K562 (cell line): ENCODE measurements at regions not wholly inside any gene's neighbourhood (a gene's known extent, or its start where the extent isn't known, plus 50 kb on each side); places are given as distances from the start of the nearest gene placed in this dataset.

ENCODE experiments used
- ATAC-seq: fragments of 200-7000 bp; cut with Tn5 transposase; 3 replicates; pipeline ENCODE4 v1.9.1; 2020; ENCODE audit warnings: moderate library complexity
- BruUV-seq: library from RNA; stranded (reverse); fragments of 400-500 nt; replicated peaks from 2 replicates; lab custom pipeline; 2021; lab: Mats Ljungman, UMichigan
- CTCF ChIA-PET: fragments of 300-600 bp; formaldehyde crosslinking; extraction: SDS; loops from one replicate; lab custom pipeline; 2021; ENCODE audit warnings: low intra/inter-chr PET ratio; lab: Yijun Ruan, JAX
- POLR2A ChIA-PET: fragments of 300-600, 350-650 bp; sonication (Branson Sonifier 250); formaldehyde crosslinking; extraction: SDS; loops from one replicate; lab custom pipeline; 2021; ENCODE audit warnings: antibody characterized with exemption, inconsistent platforms; lab: Yijun Ruan, JAX
- DNase-seq, 4 experiments: peaks; one replicate each; pipeline versions ENCODE4 v3.0.0 to v3.0.0-alpha.2; 2011 to 2018; ENCODE audit warnings: low spot score in 3 of 4, mixed read lengths in 3 of 4; ENCODE audit errors: extremely low read depth in 1 of 4
- FAIRE-seq: peaks from 2 replicates; lab custom pipeline; 2011; peaks lifted over from hg19 to GRCh38; lab: Jason Lieb, UNC
- H2AFZ ChIP-seq: 2 replicates; pipeline ENCODE4 v1.6.0; 2011; ENCODE audit warnings: low read depth, low read length, control low read depth, inconsistent platforms
- H3K27ac ChIP-seq: fragments of 200-600 bp; 3 replicates; pipeline ENCODE4 v1.8.0; 2011; ENCODE audit warnings: low read depth, mild to moderate bottlenecking, control low read depth, inconsistent platforms, low read length, moderate library complexity, mixed read lengths; ENCODE audit errors: extremely low read depth
- H3K27me3 ChIP-seq, 2 experiments: fragments of 300-600 bp in 1 of 2; 2 replicates in 1 of 2; 3 replicates in 1 of 2; pipeline versions ENCODE4 v1.6.0 to v1.8.0; 2011; ENCODE audit warnings: inconsistent platforms in 2 of 2, low read length in 2 of 2, mild to moderate bottlenecking in 1 of 2, mixed read lengths in 1 of 2, moderate library complexity in 1 of 2; ENCODE audit not compliant: control insufficient read depth in 2 of 2, insufficient read depth in 2 of 2
- H3K36me3 ChIP-seq: fragments of 300-600 bp; 3 replicates; pipeline ENCODE4 v1.8.0; 2011; ENCODE audit warnings: mild to moderate bottlenecking, low read length, inconsistent platforms; ENCODE audit not compliant: control insufficient read depth, insufficient read depth
- H3K4me1 ChIP-seq, 2 experiments: fragments of 200-600 bp in 1 of 2; replicated peaks in 1 of 2; 2 replicates in 1 of 2; 3 replicates in 1 of 2; pipeline versions ENCODE4 v1.5.1 to v1.8.0; 2011; ENCODE audit warnings: inconsistent platforms in 2 of 2, low read length in 2 of 2, mild to moderate bottlenecking in 1 of 2, mixed read lengths in 1 of 2, moderate library complexity in 1 of 2; ENCODE audit not compliant: control insufficient read depth in 2 of 2, insufficient read depth in 2 of 2
- H3K4me2 ChIP-seq: 2 replicates; pipeline ENCODE4 v1.6.1; 2011; ENCODE audit warnings: low read length, control low read depth, inconsistent platforms, mixed read lengths; ENCODE audit not compliant: insufficient read depth
- H3K4me3 ChIP-seq: fragments of 200-600 bp; sonication (generic), shearing (Covaris generic); 2 replicates; pipeline ENCODE4 v1.5.1; 2016; ENCODE audit warnings: control low read depth, inconsistent platforms
- H3K79me2 ChIP-seq: fragments of 200-600 bp; 3 replicates; pipeline ENCODE4 v1.8.0; 2011; ENCODE audit warnings: low read length, inconsistent platforms; ENCODE audit not compliant: control insufficient read depth, insufficient read depth
- H3K9ac ChIP-seq, 2 experiments: 2 replicates each; pipeline versions ENCODE4 v1.6.0 to v1.6.1; 2011; ENCODE audit warnings: low read depth in 2 of 2, low read length in 2 of 2, control low read depth in 1 of 2, inconsistent platforms in 1 of 2, mild to moderate bottlenecking in 1 of 2, mixed read lengths in 1 of 2; ENCODE audit not compliant: insufficient read depth in 1 of 2
- H3K9me1 ChIP-seq: one replicate; pipeline ENCODE4 v1.6.0; 2011; ENCODE audit warnings: inconsistent platforms, mild to moderate bottlenecking, low read length, moderate library complexity; ENCODE audit not compliant: control insufficient read depth, insufficient read depth
- H3K9me3 ChIP-seq: replicated peaks from 2 replicates; pipeline ENCODE4 v1.5.1; 2011; ENCODE audit warnings: low read depth, low read length, inconsistent platforms; ENCODE audit not compliant: control insufficient read depth, insufficient read depth
- H4K20me1 ChIP-seq: replicated peaks from 2 replicates; pipeline ENCODE4 v1.6.1; 2011; ENCODE audit warnings: low read length, inconsistent platforms, mixed read lengths; ENCODE audit not compliant: control insufficient read depth, insufficient read depth
- C11orf30 ChIP-seq: fragments of 450-650 bp; IDR thresholded peaks from 2 replicates; pipeline ENCODE4 v1.6.1; 2016; ENCODE audit warnings: low read depth, mild to moderate bottlenecking
- FOXO4 ChIP-seq: fragments of 450-650 bp; formaldehyde crosslinking; IDR thresholded peaks from 2 replicates; pipeline ENCODE4 v1.4.0; 2020; ENCODE audit warnings: mild to moderate bottlenecking, moderate library complexity
- GATA2 ChIP-seq: sonication (generic); formaldehyde crosslinking; IDR thresholded peaks from 2 replicates; pipeline ENCODE4 v1.4.0; 2020; ENCODE audit warnings: mild to moderate bottlenecking, missing genetic modification reagents
- MAFF ChIP-seq: IDR thresholded peaks from 2 replicates; pipeline ENCODE4 v1.6.1; 2012; ENCODE audit warnings: low read length, improper control_type of control experiment
- MAFG ChIP-seq: fragments of 450-650 bp; conservative IDR thresholded peaks from 2 replicates; pipeline ENCODE4 v1.6.1; 2016; ENCODE audit warnings: missing genetic modification characterization, missing compliant biosample characterization
- MAFK ChIP-seq: IDR thresholded peaks from 2 replicates; pipeline ENCODE4 v1.6.1; 2011; ENCODE audit warnings: low read length, improper control_type of control experiment
- POLR2AphosphoS5 ChIP-seq: IDR thresholded peaks from 2 replicates; pipeline ENCODE4 v1.6.1; 2011; ENCODE audit warnings: mild to moderate bottlenecking, low read depth, low read length, moderate library complexity; ENCODE audit not compliant: control insufficient read depth, insufficient read depth
- TCF3 ChIP-seq: sonication (generic); formaldehyde crosslinking; IDR thresholded peaks from 2 replicates; pipeline ENCODE4 v1.4.0; 2020; ENCODE audit warnings: mild to moderate bottlenecking, missing genetic modification reagents
- ZNF217 ChIP-seq: sonication (generic); formaldehyde crosslinking; IDR thresholded peaks from 2 replicates; pipeline ENCODE4 v1.8.0; 2022; ENCODE audit warnings: mild to moderate bottlenecking, missing genetic modification reagents
- ZNF263 ChIP-seq: sonication (generic); formaldehyde crosslinking; IDR thresholded peaks from 2 replicates; pipeline ENCODE4 v1.8.0; 2022; ENCODE audit warnings: mild to moderate bottlenecking, missing genetic modification reagents, borderline replicate concordance
- ZNF316 ChIP-seq: fragments of 450-650 bp; IDR thresholded peaks from 2 replicates; pipeline ENCODE4 v1.6.1; 2016
- WGBS: fragments of 100-300 bp; shearing (Covaris generic); methylation state at CpG from one replicate; pipeline ENCODE4 v1.1.6; 2016; ENCODE audit warnings: low coverage, mixed read lengths; ENCODE audit not compliant: insufficient coverage; ENCODE audit errors: missing lambda C conversion rate; 5-methylcytosine and 5-hydroxymethylcytosine counted together
- in situ Hi-C: fragments of 300-500 bp; cut with MboI; formaldehyde crosslinking; loops from 4 replicates; pipeline ENCODE4 v1.15.0; 2018; ENCODE audit warnings: inconsistent platforms, mixed read lengths
- intact Hi-C: fragments of 100-400 bp; cut with micrococcal nuclease; formaldehyde crosslinking; loops from 2 replicates; pipeline ENCODE4 v1.14.2; 2022

GRCh38 chr11:90855531-90855930 lies 632.7 kb upstream of the CHORDC1 start:
- H3K36me3 ChIP-seq: no peaks in the 10 kb centered on the region
- FAIRE-seq (no peak), DNase-seq (no peak), ATAC-seq (no peak)
- H3K4me3 ChIP-seq: no peak overlapping the region
- no peak overlapping the region for H3K4me2 ChIP-seq
- ChIA-PET POLR2A (no interaction called here), CTCF (no interaction called here)
- 0 out of 2 replicates have a peak, but pooled peaks cover 2% of the 10 kb centered on the region for H3K9me3 ChIP-seq
- H2AFZ ChIP-seq: no peak overlapping the region
- H3K9me1 ChIP-seq: no peaks in the 10 kb centered on the region
- intact Hi-C loops (no loop called here), in situ Hi-C loops (no loop called here)
- no TSS peak for BruUV-seq
- H3K9ac ChIP-seq: no peak overlapping the region
- no peaks in the 10 kb centered on the region for H3K4me1 ChIP-seq
- no peaks in the 10 kb centered on the region for H3K79me2 ChIP-seq
- H3K27me3 ChIP-seq: no peaks in the 10 kb centered on the region
- no peaks in the 10 kb centered on the region for H4K20me1 ChIP-seq
- no peak for TF ChIP-seq TCF3
- no peak for TF ChIP-seq POLR2AphosphoS5
- no peak for TF ChIP-seq GATA2 (CRISPR knock-in tag)
- H3K27ac ChIP-seq: no peak overlapping the region
- 3% methylated on average over 4 of the region's 4 CpGs for WGBS

- no peaks in the 10 kb centered on the region for H4K20me1 ChIP-seq
- 0 out of 2 replicates have a peak, but pooled peaks cover 2% of the 10 kb centered on the region for H3K9me3 ChIP-seq
- BruUV-seq: no TSS peak
- H3K79me2 ChIP-seq: no peaks in the 10 kb centered on the region
- POLR2A ChIA-PET: no interaction called here
- H2AFZ ChIP-seq: no peak overlapping the region
- CTCF ChIA-PET: no interaction called here
- H3K36me3 ChIP-seq: no peaks in the 10 kb centered on the region
- H3K9me1 ChIP-seq: no peaks in the 10 kb centered on the region
- no peak overlapping the region for H3K27ac ChIP-seq
- H3K4me3 ChIP-seq: no peak overlapping the region
- no peak for ATAC-seq
- H3K4me1 ChIP-seq: no peaks in the 10 kb centered on the region
- H3K9ac ChIP-seq: no peak overlapping the region
- DNase-seq: no peak
- no peak overlapping the region for H3K4me2 ChIP-seq
- intact Hi-C loops (no loop called here), in situ Hi-C loops (no loop called here)
- no peaks in the 10 kb centered on the region for H3K27me3 ChIP-seq
- TF ChIP-seq MAFG (tag) (peak; percentile 92), MAFK (peak; percentile 99), MAFF (peak; percentile 97), ZNF316 (peak; percentile 95), ZNF217 (no peak), ZNF263 (CRISPR knock-in tag) (no peak), FOXO4 (no peak), C11orf30 (peak; percentile 89)
- FAIRE-seq: no peak
Measured at GRCh38 chr11:90851196-90851595, 628.3 kb upstream of the CHORDC1 start.
